Tibial artery (tissue), 4 donors: ENCODE measurements at regions not wholly inside any gene's neighbourhood (a gene's known extent, or its start where the extent isn't known, plus 50 kb on each side); places are given as distances from the start of the nearest gene placed in this dataset.

ENCODE experiments used
- DNase-seq, 2 donors: peaks; one replicate each; pipeline ENCODE4 v3.0.0-alpha.2; 2019
- H3K27ac ChIP-seq, 2 donors: fragments of 200-600 bp; sonication (generic) in 1 of 2; 1 replicate in 1 of 2; 2 replicates in 1 of 2; pipeline ENCODE4 v1.5.1; 2018 to 2019; ENCODE audit warnings: mild to moderate bottlenecking in 1 of 2
- H3K27me3 ChIP-seq, 2 donors: fragments of 200-600 bp; sonication (generic) in 1 of 2; one replicate each; pipeline versions ENCODE4 v1.5.1 to v1.6.0; 2016 to 2019
- H3K36me3 ChIP-seq, 3 donors: fragments of 200-600 bp; sonication (generic) in 2 of 3; one replicate each; pipeline ENCODE4 v1.5.1; 2016 to 2019; ENCODE audit warnings: mild to moderate bottlenecking in 2 of 3
- H3K4me1 ChIP-seq, 4 donors: fragments of 200-600 bp; sonication (generic) in 2 of 4; 1 replicate in 3 of 4; 2 replicates in 1 of 4; pipeline ENCODE4 v1.5.1; 2016 to 2019
- H3K4me3 ChIP-seq, 2 donors: fragments of 200-600 bp; sonication (generic) in 1 of 2; 1 replicate in 1 of 2; 2 replicates in 1 of 2; pipeline ENCODE4 v1.5.1; 2018 to 2019; ENCODE audit warnings: mild to moderate bottlenecking in 2 of 2
- H3K9me3 ChIP-seq, 3 donors: fragments of 200-600 bp; sonication (generic) in 1 of 3; one replicate each; pipeline ENCODE4 v1.5.1; 2016 to 2019
- CTCF ChIP-seq, 2 experiments: fragments of 200-600 bp in 1 of 2; fragments of 450-650 bp in 1 of 2; IDR thresholded peaks; one replicate each; pipeline ENCODE4 v1.5.1; 2017 to 2019; ENCODE audit warnings: antibody characterized with exemption in 2 of 2, mild to moderate bottlenecking in 1 of 2, moderate library complexity in 1 of 2
- intact Hi-C: fragments of 100-400 bp; cut with DNase I; formaldehyde crosslinking; loops from one replicate; pipeline ENCODE4 v1.15.0; 2023; ENCODE audit warnings: low total_unique reads

DNA sequence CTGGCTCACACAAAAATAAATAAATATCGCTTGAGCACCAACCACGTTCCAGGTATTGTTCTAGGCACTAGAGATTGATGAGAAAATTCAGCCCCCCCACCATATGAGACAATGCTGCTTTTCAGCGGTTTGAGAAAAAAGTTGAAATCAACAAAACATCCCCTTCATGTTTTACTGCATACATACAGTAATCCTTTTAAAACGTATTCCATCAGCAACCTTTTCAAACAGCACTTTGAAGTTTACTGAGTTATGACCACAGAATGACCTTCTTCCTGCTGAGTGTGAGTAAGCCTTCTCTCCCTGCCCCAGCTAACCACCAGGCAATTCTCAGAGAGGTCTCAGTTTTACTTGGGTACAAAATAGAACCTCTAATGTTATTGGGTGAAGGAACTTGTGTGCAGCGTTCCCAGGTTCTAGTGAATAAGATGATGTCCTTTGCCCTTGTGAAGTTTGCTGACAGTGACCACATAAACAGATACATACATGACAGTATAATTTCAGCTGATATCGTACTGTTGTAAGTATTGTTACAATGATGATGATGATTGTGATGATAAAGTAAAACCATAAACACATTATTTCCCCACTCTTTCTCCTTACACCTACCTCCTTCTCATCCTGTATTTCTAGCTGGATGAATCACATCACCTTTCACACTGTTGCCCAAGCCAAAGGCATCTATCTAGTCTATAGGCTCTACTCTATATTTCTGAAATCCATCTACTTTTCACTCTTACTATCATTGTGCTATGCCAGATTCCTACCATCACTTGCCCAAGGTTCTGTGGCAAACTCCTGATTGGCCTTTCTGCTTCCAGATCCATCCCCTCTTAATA is 124.4 kb upstream of the KRR1 start:
- no peak overlapping the region for H3K27ac ChIP-seq
- no peaks in the 10 kb centered on the region for H3K36me3 ChIP-seq
- no peak overlapping the region for H3K4me3 ChIP-seq
- no peaks in the 10 kb centered on the region for H3K27me3 ChIP-seq
- TF ChIP-seq CTCF (IDR thresholded peaks at IDR 0.05) = no peak
- no peaks in the 10 kb centered on the region for H3K9me3 ChIP-seq
- intact Hi-C loops = no loop called here
- H3K4me1 ChIP-seq = no peaks in the 10 kb centered on the region
- DNase-seq = no peak

GRCh38 chr12:75634244-75635222 is 123.1 kb upstream of the KRR1 start:
- no peaks in the 10 kb centered on the region for H3K27me3 ChIP-seq
- TF ChIP-seq CTCF (IDR thresholded peaks at IDR 0.05) = no peak
- no peaks in the 10 kb centered on the region for H3K9me3 ChIP-seq
- no peaks in the 10 kb centered on the region for H3K4me1 ChIP-seq
- H3K27ac ChIP-seq = no peak overlapping the region
- no peaks in the 10 kb centered on the region for H3K36me3 ChIP-seq
- no peak for DNase-seq
- intact Hi-C loops = no loop called here
- H3K4me3 ChIP-seq = no peak overlapping the region

DNA sequence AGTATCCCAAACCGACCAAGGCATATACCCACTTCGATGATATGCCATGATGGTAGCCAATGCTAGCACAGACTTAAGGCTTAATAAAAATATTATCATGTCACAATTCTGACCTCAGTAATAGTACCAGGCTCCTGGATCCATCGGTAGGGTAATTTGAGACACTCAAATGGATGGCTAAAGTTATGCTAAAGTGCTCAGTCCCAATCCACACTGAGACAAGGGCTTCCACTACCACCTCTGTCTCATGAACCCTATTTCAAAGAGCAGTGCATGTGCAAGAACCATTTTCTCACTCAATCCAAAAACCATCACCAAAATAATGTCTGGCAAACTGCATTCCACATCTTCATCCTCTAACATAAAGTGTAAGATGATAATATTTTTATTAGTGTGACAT is 122.4 kb upstream of the KRR1 start:
- Histone ChIP-seq H3K9me3 (no peaks in the 10 kb centered on the region), H3K36me3 (no peaks in the 10 kb centered on the region), H3K27me3 (no peaks in the 10 kb centered on the region), H3K27ac (no peak overlapping the region), H3K4me3 (no peak overlapping the region), H3K4me1 (no peaks in the 10 kb centered on the region)
- intact Hi-C loops = no loop called here
- DNase-seq = no peak
- TF ChIP-seq CTCF (IDR thresholded peaks at IDR 0.05) = no peak

GRCh38 chr12:75632442-75632841 is 121.0 kb upstream of the KRR1 start:
- DNase-seq = no peak
- intact Hi-C loops = no loop called here
- Histone ChIP-seq H3K36me3 (no peaks in the 10 kb centered on the region), H3K4me1 (no peaks in the 10 kb centered on the region), H3K27me3 (no peaks in the 10 kb centered on the region), H3K27ac (no peak overlapping the region), H3K4me3 (no peak overlapping the region), H3K9me3 (no peaks in the 10 kb centered on the region)
- TF ChIP-seq CTCF (IDR thresholded peaks at IDR 0.05) = no peak

- Histone ChIP-seq H3K9me3 (no peaks in the 10 kb centered on the region), H3K4me3 (no peak overlapping the region), H3K4me1 (no peaks in the 10 kb centered on the region), H3K36me3 (no peaks in the 10 kb centered on the region), H3K27ac (no peak overlapping the region), H3K27me3 (no peaks in the 10 kb centered on the region)
- intact Hi-C loops = no loop called here
- TF ChIP-seq CTCF (IDR thresholded peaks at IDR 0.05) = no peak
- no peak for DNase-seq
Observed at GRCh38 chr12:75631831-75632230, 120.4 kb upstream of the KRR1 start.
